HG03103 (cell line): ENCODE measurements at regions not wholly inside any gene's neighbourhood (a gene's known extent, or its start where the extent isn't known, plus 50 kb on each side); places are given as distances from the start of the nearest gene placed in this dataset.

Experiments
- ATAC-seq: cut with Tn5 transposase; IDR thresholded peaks from one replicate; pipeline ENCODE4 v1.9.1; 2021; ENCODE audit warnings: low read depth; ENCODE audit not compliant: unreplicated experiment

DNA sequence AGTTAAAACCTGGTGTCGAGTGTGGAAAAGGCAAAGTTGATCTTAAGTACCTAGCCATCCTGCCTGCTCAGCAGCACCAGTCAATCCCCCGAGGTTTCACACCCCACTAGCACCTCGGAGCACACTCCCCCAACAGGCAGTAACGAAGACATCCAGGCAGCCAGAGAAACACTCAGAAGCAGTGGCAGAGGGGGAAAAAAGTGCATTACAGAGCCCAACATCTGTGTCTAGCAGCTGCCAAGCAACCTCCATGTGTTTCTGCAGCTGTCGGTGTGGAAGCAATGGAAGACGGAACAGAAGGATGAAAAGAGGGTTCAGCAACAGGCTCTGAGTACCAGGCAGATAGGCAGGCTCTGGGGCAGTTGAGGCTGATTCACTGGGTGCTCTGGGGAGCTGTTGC lies 73.4 kb upstream of the PROX1 start:
- ATAC-seq: no peak

DNA sequence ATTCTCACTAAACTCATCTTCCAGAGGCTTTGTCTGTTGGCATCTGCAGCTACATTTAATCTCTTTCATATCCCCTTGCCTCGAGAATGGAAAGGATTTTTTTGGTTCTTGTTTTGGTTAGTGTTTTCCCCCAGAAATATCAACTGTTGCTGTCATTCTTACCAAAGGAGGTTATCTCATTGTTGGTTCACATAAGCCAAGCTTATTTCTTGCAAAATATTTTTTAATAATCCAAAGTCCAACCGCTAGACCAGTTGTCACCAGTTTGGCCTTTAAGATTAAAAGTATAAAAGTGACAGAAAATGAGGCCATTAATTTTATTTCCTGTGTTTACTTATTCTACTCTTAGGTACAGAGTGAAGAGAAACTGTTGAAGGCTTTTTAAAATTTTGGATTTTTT lies 66.5 kb upstream of the PROX1 start:
- no peak for ATAC-seq

DNA sequence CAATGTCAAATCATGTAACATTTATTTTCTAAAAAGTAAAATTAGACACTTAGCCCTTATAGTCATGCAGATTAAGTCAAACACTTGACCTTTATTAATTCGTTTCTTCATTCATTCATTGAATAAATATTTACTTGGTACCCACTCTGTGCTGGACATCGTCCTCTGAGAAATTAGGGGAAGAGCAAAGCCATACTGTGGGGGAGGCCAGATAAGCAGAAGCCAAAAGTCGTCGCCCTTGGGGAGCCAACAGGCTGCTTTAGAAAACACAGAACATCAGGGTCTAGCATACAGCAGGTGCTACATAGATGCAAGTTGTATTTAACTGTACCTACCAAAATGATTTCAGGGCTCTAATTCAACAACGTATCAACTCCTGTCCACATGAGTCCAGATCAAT lies 66.1 kb upstream of the PROX1 start:
- ATAC-seq: no peak

DNA sequence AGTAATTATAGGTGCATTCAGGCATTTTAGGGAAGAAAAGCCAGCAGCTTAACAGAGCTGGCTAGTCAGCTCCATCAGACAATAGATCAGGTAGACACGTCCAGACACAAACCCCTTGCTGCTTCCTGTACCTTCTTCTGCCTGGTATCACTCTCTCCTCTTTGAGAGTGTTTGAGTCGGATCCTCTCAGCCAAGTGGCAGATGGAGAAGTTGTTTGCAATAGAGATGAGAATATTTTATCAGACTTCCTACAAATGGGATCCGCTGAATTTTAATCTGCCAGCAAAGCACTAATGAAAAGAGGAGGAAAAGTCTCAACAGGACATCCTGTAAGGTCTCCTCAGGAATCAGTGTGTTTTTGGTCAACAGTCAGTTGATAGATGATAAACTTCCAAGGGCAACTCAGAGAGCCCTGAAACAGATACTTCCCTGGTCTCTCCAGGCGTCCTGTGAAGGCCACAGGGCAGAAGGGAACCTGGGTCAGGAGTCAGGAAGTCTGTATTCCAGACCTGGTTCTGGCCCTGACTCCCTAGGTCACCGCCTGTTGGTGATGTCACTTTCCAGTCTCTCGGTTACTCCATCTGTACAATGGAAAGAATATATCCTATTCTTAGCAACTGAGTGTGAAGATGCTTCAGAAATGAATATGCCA lies 62.1 kb upstream of the PROX1 start:
- ATAC-seq: no peak

DNA sequence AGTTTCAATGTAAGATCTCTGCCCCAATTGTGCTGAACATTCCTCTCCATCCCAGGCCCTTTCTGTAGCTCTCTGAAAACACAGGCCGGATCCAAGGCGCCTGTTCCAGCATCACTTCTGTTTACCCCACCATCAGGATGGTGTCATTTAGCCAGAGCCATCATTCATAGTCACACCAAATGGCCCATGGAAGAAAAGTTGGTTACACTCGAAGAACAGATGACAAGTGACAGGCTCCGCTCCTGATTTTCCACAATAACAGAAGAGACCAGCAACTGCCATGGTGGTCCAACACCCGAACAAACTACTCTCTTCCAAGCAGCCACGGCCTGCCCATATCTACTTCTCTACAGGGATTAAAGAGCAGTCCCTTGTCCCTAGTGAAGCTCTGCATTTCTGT lies 59.9 kb upstream of the PROX1 start:
- ATAC-seq: no peak

DNA sequence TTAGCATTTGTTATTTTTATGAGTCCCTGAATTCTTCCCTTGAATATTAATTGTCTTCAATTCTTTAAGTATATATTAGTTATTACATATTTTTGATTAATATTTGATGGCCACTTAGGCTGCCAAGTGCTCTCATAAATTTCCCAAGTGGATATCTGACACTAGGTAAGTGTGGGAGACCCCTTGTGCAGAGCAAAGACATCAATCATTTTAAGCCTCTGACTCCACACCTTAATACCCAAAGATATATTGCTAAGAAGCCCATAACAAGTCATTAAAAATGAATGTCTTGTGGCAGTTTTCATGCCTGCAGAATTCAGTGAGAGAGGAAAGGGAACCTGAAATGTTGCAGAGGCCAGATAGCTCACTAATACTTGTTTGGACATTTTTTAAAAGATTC lies 58.4 kb upstream of the PROX1 start:
- no peak for ATAC-seq

DNA sequence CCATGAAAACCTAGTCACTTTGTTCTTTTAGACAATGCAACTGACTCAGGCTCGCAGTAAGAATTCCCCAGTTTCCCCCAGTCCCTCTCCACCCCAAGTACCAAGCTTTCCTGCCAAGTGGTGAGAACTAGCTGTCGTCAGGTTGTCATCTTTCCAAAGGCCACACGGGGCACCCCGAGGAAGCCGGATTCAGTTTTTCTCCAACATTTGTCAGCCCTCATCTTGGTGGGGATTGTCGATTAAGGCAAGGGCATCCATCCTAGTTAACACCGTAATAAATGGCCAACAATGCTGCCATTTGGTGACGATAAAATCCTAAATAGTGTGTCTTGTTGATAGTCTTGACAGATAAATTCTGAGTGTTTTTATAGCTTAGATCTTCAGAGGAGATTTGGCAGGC lies 55.9 kb upstream of the PROX1 start:
- ATAC-seq: no peak

DNA sequence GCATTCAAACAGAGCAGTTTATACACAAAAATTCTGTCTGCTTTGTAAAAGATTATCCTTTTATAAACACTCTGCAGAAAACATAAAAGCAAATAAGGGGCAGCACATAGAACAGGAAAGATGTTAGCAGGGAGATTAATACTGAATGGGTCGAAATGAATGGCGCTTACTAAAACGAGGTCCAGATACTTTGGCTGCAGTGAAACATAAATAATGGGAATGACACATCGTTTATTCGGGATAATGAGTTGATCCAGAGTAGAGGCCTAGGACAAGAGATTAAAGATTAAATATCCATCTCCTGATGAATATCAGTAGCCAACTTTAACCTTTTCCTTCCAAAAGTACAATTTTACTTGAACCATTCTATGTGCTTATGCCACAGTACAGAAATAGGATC lies 54.4 kb upstream of the PROX1 start:
- ATAC-seq: no peak

DNA sequence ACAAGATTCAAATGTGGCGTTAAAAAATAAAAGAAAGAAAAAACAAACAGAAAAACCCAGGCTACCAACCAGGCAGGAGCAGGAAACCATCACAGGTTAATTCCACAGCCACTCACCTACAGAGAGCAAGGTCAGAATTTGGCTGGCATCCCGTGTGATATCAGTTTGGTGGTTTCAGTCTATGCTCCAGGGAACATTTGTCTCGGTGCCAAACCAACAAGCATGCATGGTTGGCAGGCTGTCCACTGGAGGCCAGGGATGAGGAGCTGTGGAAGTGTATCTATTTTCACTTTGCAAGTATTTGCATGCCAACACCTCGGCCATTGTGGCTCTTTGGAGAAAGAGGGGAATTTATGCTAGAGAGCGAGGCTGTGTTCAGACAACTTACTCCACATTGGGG lies 53.1 kb upstream of the PROX1 start:
- ATAC-seq: no peak

DNA sequence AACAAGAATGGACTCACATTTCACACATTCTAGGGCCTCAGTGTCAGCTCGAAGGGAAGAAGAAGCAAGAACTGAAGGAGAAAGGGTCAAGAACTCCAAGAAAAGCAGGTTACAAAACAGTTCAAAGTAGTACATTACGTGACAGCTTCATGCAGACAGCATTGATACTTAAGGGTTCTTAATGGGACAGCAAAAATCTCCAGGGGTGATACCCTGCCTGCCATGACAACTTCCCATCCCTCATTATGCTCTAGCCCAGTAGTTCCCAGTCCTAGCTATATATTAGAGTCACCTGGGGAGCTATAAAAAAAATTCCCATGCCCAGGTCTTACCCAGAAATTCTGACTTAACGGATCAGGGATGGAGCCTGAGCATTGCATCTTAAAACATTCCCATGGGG lies 51.2 kb upstream of the PROX1 start:
- ATAC-seq: no peak
